Effector memory CD4-positive, alpha-beta T cell (primary cell): ENCODE measurements at regions not wholly inside any gene's neighbourhood (a gene's known extent, or its start where the extent isn't known, plus 50 kb on each side); places are given as distances from the start of the nearest gene placed in this dataset.
"Not testable (repeated sequence)": the region's sequence is repeated elsewhere in the genome, so short reads cannot be mapped to it uniquely, and the experiment has no call there.

Experiments
- DNase-seq, 3 donors: peaks; one replicate each; pipeline ENCODE4 v3.0.0-alpha.2; 2020
- H3K27ac ChIP-seq: 2 replicates; pipeline ENCODE4 v1.7.0; 2013; ENCODE audit warnings: mild to moderate bottlenecking, low read length, moderate library complexity; ENCODE audit not compliant: insufficient read depth, poor library complexity, severe bottlenecking
- H3K27me3 ChIP-seq: replicated peaks from 2 replicates; pipeline ENCODE4 v1.7.0; 2013; ENCODE audit warnings: mild to moderate bottlenecking, low read length; ENCODE audit not compliant: insufficient read depth, control insufficient read depth, poor library complexity, severe bottlenecking
- H3K36me3 ChIP-seq: 2 replicates; pipeline ENCODE4 v1.7.0; 2013; ENCODE audit warnings: mild to moderate bottlenecking, low read length, moderate library complexity; ENCODE audit not compliant: control insufficient read depth, insufficient read depth
- H3K4me1 ChIP-seq: 2 replicates; pipeline ENCODE4 v1.7.0; 2013; ENCODE audit warnings: low read length, mild to moderate bottlenecking; ENCODE audit not compliant: control insufficient read depth, insufficient read depth, poor library complexity, severe bottlenecking
- H3K4me3 ChIP-seq: 2 replicates; pipeline ENCODE4 v1.7.0; 2013; ENCODE audit warnings: low read length, low read depth, mild to moderate bottlenecking; ENCODE audit not compliant: insufficient read depth, poor library complexity, severe bottlenecking
- H3K9me3 ChIP-seq: 2 replicates; pipeline ENCODE4 v1.7.0; 2013; ENCODE audit warnings: mild to moderate bottlenecking, low read length, moderate library complexity; ENCODE audit not compliant: control insufficient read depth

DNA sequence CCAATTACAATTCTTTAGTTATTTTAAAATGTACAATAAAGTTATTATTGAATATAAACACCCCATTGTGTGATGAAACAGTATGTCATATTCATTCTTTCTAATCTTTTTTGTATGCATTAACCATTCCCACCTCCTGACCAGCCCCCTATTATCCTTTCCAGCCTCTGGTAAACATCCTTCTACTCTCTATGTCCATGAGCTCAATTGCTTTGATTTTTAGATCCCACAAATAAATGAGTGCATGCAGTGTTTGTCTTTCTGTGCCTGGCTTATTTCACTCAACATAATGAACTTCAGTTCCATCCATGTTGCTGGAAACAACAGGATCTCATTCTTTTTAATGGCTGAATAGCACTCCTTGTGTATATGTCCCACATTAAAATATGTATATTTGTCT is 1858.9 kb upstream of the C9orf72 start:
- Histone ChIP-seq H3K36me3 (no peaks in the 10 kb centered on the region), H3K27ac (no peak overlapping the region)

DNA sequence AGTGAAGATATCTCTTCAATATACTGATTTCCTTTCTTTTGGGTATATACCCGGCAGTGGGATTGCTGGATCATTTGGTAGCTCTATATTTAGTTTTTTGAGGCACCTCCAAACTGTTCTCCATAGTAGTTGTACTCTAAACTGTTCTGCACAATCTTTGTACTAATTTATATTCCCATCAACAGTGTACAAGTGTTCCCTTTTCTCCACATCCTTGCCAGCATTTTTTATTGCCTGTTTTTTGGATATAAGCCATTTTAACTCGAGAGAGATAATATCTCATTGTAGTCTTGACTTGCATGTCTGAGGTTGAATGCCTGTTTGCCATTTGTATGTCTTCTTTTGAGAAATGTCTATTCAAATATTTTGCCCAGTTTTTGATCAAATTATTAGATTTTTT is 1859.4 kb upstream of the C9orf72 start:
- not testable (repeated sequence) for H3K9me3 ChIP-seq, H3K4me3 ChIP-seq, DNase-seq, H3K4me1 ChIP-seq, H3K36me3 ChIP-seq, H3K27ac ChIP-seq, H3K27me3 ChIP-seq

More for the DNA sequence above, 1858.9 kb upstream of the C9orf72 start:
- no peaks in the 10 kb centered on the region for H3K9me3 ChIP-seq
- no peaks in the 10 kb centered on the region for H3K27me3 ChIP-seq
- no peak for DNase-seq
- H3K4me3 ChIP-seq: no peak overlapping the region
- no peaks in the 10 kb centered on the region for H3K4me1 ChIP-seq

GRCh38 chr9:29435368-29435767 is 1862.1 kb upstream of the C9orf72 start:
- Histone ChIP-seq H3K4me1 (no peaks in the 10 kb centered on the region), H3K9me3 (no peaks in the 10 kb centered on the region), H3K36me3 (no peaks in the 10 kb centered on the region), H3K27ac (no peak overlapping the region), H3K27me3 (no peaks in the 10 kb centered on the region), H3K4me3 (no peak overlapping the region)
- DNase-seq: no peak

- H3K27me3 ChIP-seq: no peaks in the 10 kb centered on the region
- no peaks in the 10 kb centered on the region for H3K9me3 ChIP-seq
- no peak for DNase-seq
- no peaks in the 10 kb centered on the region for H3K4me1 ChIP-seq
- H3K27ac ChIP-seq: no peak overlapping the region
- no peaks in the 10 kb centered on the region for H3K36me3 ChIP-seq
- H3K4me3 ChIP-seq: no peak overlapping the region
These were observed 1864.2 kb upstream of the C9orf72 start for GRCh38 chr9:29437526-29437925.

GRCh38 chr9:29439961-29440360 is 1866.7 kb upstream of the C9orf72 start:
- Histone ChIP-seq H3K4me1 (no peaks in the 10 kb centered on the region), H3K27me3 (no peaks in the 10 kb centered on the region), H3K36me3 (no peaks in the 10 kb centered on the region), H3K4me3 (no peak overlapping the region), H3K27ac (no peak overlapping the region), H3K9me3 (no peaks in the 10 kb centered on the region)
- no peak for DNase-seq

GRCh38 chr9:29440449-29440848 is 1867.2 kb upstream of the C9orf72 start:
- Histone ChIP-seq H3K4me1 (no peaks in the 10 kb centered on the region), H3K27ac (no peak overlapping the region), H3K4me3 (no peak overlapping the region), H3K9me3 (no peaks in the 10 kb centered on the region), H3K27me3 (no peaks in the 10 kb centered on the region), H3K36me3 (no peaks in the 10 kb centered on the region)
- DNase-seq: no peak

GRCh38 chr9:29445751-29446150 is 1872.5 kb upstream of the C9orf72 start:
- Histone ChIP-seq H3K27me3 (no peaks in the 10 kb centered on the region), H3K9me3 (no peaks in the 10 kb centered on the region), H3K4me1 (no peaks in the 10 kb centered on the region), H3K36me3 (no peaks in the 10 kb centered on the region), H3K27ac (no peak overlapping the region), H3K4me3 (no peak overlapping the region)
- no peak for DNase-seq

DNA sequence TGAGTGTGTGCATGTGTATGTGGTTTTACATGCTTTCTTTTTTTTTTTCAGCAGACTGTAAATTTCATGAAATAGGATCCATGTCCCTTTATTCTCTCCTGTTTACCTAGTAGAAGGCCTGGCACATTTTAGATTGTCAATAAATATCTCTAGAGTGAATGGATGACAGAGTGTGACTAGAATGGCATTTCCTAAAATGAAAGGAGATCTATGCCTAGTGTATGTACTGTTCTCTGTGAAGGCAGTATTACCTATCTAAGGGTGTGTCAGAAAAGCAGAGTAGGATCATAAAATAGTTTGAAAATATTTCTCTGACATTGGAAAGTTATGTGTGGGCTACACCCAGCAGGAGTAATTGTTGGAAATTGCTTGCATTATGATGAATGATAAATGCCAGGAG is 1876.0 kb upstream of the C9orf72 start:
- no peak for DNase-seq
- no peak overlapping the region for H3K27ac ChIP-seq
- H3K27me3 ChIP-seq: no peaks in the 10 kb centered on the region
- H3K36me3 ChIP-seq: no peaks in the 10 kb centered on the region
- H3K4me1 ChIP-seq: no peaks in the 10 kb centered on the region
- no peaks in the 10 kb centered on the region for H3K9me3 ChIP-seq
- H3K4me3 ChIP-seq: no peak overlapping the region

DNA sequence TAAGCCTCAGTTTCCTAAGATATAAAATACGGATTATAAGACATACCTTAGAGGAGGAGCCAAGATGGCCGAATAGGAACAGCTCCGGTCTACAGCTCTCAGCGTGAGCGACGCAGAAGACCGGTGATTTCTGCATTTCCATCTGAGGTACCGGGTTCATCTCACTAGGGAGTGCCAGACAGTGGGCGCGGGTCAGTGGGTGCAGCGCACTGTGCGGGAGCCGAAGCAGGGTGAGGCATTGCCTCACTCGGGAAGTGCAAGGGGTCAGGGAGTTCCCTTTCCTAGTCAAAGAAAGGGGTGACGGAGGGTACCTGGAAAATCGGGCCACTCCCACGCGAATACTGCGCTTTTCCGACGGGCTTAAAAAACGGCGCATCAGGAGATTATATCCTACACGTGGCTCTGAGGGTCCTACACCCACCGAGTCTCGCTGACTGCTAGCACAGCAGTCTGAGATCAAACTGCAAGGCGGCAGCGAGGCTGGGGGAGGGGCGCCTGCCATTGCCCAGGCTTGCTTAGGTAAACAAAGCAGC is 1877.1 kb upstream of the C9orf72 start:
- DNase-seq, H3K4me1 ChIP-seq, H3K36me3 ChIP-seq, H3K27ac ChIP-seq, H3K27me3 ChIP-seq, H3K9me3 ChIP-seq, H3K4me3 ChIP-seq: not testable (repeated sequence)

- Histone ChIP-seq H3K36me3 (no peaks in the 10 kb centered on the region), H3K4me1 (no peaks in the 10 kb centered on the region), H3K27me3 (no peaks in the 10 kb centered on the region), H3K27ac (no peak overlapping the region), H3K9me3 (no peaks in the 10 kb centered on the region), H3K4me3 (no peak overlapping the region)
- no peak for DNase-seq
These were observed 1883.7 kb upstream of the C9orf72 start for GRCh38 chr9:29456940-29457339.

GRCh38 chr9:29475471-29475870 is 1902.2 kb upstream of the C9orf72 start:
- H3K36me3 ChIP-seq: no peaks in the 10 kb centered on the region
- no peaks in the 10 kb centered on the region for H3K27me3 ChIP-seq
- no peaks in the 10 kb centered on the region for H3K9me3 ChIP-seq
- H3K4me3 ChIP-seq: no peak overlapping the region
- DNase-seq: no peak
- no peak overlapping the region for H3K27ac ChIP-seq
- H3K4me1 ChIP-seq: no peaks in the 10 kb centered on the region
